Suppressor macrophage treated with lipopolysaccharide for 1 hour (primary cell): ENCODE measurements at regions not wholly inside any gene's neighbourhood (a gene's known extent, or its start where the extent isn't known, plus 50 kb on each side); places are given as distances from the start of the nearest gene placed in this dataset.

ENCODE experiments used
- DNase-seq, 3 donors: peaks; one replicate each; pipeline ENCODE4 v3.0.0-alpha.2; 2020 to 2022

DNA sequence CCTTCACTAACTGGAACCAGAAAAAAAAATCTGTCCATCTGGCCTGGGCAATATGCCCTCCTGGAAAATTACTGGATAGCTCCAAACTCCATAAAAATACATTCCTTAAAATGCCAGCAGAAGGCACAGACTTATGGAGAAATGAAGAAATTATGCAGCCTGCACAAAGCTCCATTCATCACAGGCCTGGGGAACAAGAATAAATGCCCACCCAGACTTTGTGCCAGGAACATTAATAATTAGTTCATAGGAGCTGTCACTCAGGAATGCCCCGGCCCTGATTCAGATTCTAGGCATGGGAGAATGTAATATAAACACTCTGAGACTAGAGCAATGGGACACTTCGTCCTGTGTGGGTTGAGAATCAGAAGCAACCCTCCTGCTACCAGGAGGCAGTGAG is 199.3 kb downstream of the OTOR start:
- no peak for DNase-seq

DNA sequence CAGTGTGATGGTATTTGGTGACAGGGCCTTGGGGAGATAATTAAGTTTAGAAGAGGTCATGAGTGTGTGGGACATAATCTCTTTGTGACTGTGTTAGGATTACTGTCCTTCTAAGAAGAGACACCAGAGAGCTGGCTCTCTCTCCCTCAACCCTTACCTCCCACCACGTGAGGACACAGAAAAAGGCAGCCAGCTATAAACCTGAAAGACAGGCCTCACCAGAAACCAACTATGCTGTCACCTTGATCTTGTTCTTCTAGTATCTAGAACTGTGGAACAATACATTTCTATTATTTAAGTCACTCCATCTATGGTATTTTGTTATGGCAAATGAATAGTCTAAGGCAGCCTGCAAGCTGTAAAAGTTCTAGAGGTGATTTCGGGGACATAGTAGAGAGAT is 203.7 kb downstream of the OTOR start:
- DNase-seq = no peak

DNA sequence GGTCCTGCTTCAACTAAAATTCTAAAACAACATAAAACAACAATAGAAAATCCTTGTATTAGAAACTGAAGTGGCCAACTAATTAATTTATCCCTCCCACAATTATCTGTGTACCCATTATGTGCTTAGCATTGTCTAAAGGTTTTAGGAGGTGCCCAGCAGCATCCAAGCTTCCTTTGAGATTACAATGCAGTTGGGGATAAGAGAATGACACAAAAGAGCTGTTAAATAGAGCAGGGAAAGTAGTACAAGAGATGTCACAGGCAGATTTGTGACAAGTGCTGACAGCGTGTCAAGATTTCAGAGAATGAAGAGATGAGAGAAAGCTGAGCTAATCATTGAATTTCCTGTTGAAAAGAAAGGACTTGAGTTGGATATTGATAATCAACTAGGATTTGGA is 204.8 kb downstream of the OTOR start:
- no peak for DNase-seq

DNA sequence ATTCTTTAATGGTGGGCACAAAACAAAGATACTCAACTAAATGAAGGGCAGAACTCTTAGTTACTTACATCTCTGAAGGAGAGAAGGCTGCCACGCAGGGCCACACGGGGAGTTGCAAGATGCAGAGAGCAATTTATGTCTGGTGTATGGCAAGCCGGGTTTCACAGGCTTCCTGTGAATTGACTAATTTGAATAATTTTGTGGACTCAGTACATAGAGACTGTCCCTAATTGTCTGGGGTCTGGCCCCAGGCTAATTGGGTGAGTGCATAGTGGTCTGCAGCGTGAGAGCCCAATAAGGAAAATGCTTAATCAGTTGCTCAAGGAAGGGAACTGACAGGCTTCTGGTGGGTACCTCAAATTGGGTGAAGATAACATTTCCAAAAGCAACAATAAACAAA is 205.7 kb downstream of the OTOR start:
- no peak for DNase-seq

DNA sequence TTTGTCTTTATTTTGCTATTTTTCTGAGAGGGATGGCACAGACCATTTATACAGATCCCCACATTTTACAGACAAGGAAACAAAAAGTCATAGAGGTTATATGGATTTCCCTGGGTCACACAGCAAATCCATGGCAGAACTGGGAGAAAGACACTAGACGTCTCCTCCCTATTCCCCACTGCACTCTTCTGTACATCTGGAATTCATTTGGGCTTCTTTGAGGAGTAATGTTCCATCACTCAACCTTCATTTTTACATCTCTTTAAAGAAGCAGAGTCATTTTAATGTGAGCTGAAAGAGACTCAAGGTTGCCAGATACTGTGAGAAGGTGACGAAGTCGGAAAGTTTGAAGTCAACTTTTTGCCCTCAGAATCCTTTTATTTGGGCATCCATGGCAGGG is 207.3 kb downstream of the OTOR start:
- DNase-seq = no peak

DNA sequence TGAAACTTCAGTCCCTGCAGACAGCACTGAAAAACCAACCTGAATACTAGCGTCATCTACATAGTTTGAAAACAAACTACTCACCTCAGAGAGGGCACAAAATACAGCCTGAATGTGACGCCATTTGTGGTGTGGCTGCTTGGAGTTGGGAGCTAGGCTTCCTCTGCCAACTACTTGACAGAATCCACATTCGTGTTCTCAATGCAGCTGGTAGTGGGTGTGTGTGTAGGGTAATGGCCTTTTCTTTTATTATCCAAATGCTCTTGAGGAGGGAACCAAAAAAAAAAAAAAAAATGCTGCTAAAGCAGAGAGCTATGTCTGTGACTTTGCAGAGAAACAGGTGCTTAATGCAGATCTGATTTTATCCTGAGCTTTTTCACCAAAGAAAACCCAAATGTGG is 207.8 kb downstream of the OTOR start:
- DNase-seq = no peak

DNA sequence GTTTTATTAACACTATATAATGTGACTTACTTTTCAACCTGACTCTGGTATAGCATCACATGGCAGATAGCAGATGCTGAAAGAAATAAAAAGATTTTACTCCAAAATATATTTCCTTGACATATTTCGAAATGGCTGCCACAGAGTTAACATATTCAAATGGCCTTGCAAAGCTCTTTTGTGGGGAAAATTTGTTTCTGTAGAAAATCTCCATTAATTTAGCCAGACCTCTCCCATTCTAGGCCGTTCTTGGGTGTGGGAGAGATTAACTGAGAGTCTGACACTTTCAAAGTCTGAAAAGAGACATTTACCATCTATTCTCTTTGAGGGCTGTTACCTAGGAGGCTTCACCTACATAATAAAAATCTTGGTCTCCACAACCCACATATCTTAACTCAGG is 217.2 kb downstream of the OTOR start:
- DNase-seq = no peak

DNA sequence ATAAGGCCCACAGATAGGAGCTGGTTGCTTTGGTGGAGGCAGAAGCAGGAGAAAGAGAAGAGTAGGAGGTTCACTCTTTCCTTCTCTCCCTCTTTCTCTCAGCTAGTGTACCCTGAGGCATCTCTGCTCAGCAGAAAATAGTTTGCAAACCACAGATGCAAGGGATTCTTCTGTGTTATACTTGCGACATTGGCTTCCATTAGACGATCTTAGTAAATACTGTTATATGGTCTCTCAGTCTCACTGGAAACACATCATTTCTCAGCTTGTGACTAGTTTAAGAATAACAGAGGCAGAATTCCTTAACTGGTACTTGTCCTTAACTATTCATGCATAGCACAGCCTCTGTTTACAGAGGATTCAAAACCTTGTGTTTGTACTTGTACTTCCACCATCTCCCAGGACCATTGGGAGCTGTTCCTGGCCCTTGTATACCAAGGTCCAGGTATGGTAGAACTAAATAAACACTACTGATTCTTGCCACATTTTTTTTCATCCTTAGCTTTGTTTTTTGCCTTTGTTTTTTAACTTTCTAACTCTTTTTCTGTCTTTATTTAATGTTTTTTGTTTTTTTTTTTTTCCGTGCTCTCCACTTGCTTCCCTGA is 218.2 kb downstream of the OTOR start:
- DNase-seq = no peak

DNA sequence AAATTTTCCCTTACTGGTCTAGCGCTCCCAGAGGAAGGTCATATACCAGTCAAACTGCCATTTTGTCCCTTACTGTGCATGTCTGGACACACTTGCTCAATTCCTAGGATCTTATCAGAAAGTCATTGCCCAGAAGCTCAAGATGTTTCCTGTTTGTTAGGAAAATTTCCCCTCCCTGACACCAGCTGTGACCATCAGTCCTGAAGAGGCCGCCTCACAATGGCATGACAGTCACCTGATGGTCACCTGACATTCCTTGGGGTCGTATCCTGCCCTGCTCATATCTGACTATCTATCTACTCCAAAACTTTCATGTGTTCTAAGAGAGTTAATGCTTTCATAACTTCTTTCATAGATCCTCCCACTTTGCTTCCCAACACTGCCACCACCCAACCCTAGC is 219.9 kb downstream of the OTOR start:
- no peak for DNase-seq

DNA sequence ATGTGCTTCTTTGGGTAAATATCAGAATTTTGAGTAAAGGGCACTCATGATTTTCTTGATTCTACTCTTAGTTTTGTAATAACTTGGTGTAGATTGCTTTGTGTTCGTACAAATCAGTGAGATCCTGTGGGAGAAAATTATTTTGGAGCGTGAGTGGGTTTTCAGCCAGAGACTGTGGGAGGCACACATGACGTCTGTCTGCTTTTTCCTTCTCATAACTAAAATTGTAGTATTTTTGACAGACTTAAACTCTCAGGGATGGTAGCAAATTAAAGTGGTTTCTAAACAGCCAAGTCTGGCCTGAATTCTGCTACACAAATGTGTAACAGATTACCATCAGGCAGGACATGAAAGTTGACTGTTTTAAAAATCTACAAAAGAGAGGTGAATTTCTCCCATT is 222.6 kb downstream of the OTOR start:
- no peak for DNase-seq

DNA sequence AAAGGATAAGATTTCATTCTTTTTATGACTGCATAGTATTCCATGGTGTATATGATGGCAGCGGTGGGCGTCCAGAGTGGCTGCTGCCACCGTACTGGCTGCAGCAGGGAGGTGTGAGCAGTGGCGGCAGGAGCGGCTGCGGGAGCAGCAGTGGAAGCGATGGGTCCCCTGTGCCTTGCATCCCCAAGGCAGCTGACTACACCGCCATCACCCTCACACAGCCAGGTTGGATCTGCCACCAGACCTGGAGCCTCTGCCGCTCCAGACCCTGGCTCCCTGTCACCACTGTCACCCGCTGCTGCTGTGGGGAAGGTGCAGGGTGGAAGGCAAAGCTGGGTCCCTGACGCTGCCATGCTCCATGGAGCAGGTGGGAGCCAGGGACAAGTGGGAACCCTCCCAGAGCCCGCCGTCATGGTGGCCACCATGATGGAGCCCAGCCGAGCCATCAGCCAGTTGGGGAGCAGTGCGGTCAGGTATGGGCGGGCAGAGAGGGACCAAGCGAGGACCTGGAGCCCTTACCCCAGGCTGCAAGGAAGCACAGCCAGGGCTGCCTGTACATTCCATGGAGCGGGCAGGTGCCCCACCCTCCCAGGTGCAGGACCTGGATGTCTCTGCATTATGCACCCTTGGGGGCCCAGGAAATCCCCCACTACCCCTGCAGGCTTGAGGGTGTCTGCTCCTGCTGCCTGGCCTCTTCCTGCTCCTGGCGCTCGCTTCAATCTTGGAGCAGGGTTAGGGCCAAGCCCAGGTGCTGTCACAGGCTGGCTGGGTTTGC is 226.1 kb downstream of the OTOR start:
- no peak for DNase-seq

DNA sequence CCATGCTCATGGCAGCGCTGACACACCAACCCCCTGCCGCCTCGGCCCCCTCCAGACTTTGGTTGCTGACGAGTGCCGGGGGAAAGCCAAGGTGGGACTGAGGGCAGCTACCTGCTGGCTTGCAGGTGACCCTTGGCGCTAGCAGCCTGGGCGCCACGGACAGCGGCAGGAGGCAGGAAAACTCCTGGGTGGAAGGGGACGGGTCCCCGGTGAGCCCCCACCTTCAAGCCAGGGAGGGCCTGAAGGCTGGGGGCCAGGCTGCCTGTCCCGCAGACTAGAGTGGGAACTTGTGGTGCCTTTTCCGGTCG is 226.7 kb downstream of the OTOR start:
- no peak for DNase-seq

DNA sequence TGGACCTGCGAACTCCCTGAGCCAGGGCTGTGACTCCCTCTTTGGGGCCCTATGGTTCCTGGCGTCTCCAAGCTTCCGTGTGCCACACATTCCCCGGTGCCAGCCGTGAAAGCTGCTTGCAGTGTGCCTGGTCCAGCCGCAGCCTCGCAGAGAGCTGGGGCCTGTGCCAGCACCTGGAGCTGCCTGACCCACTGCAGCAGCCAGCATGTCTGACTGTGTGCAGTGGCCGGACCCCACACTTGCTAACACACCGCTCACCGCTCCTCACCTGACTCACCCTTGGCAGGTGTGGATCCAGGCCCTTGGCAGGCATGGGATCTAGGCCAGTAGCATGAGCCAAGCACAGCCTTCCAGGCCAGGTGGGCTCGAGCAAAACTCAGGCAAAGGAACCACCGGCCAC is 227.5 kb downstream of the OTOR start:
- no peak for DNase-seq

DNA sequence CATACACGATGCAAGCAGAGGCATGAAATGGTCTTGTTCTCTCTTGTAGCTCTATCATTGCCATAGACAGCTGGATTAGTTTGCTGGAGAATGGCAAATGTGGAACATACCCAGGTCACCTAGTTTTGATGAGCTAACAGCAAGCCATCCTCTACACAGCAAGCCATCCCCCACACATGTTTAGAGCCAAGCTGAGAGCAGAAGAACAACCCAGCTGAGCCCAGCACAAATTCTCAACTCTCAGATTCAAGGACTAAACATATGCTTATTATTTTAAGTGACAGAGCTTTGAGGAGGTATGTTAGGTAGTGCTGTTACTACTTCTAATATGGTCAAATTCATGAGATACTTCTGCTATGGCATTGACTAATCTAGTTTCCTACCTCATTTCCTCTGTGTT is 230.3 kb downstream of the OTOR start:
- no peak for DNase-seq

DNA sequence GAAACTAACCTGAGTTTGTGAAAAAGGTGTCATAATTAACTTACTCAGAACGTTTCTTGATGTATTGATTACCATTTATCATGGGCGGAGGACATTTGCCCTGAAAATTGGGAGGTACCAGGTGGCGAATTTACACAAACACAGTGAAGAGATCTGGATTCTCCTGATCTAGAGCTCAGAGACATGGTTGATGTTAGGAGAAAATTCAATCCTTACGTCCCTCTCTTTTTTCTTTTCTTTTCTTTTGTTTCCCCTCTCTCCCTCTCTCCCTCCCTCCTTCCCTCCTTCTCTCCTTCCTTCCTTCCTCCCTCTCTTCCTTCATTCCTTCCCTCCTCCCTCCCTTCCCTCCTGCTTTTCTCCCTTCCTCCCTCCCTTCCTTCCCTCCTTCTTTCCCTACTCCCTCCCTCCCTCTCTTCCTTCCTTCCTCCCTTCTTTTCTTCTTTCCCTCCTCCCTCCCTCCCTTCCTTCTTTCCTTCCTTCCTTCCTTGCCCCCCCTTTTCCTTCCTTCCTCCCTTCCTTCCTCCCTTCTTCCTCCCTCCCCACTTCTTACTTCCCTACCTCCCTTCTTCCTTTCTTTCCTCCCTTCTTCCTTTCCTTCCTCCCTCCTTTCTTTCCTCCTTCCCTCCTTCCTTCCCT is 234.1 kb downstream of the OTOR start:
- no peak for DNase-seq

DNA sequence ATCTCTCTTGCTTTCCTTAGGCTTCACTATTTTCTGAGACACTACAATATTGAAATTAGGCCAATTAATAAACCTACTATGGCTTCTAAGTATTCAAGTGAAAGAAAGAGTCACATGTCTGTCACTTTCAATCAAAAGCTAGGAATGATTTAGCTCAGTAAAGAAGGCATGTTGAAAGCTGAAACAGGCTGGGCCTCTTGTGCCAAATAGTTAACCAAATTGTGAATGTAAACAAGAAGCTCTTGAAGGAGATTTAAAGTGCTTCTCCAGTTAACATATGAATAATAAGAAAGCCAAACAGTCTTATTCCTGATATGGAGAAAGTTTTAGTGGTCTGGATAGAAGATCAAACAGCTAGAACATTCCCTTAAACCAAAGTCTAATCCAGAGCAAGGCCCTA is 236.3 kb downstream of the OTOR start:
- DNase-seq = no peak

DNA sequence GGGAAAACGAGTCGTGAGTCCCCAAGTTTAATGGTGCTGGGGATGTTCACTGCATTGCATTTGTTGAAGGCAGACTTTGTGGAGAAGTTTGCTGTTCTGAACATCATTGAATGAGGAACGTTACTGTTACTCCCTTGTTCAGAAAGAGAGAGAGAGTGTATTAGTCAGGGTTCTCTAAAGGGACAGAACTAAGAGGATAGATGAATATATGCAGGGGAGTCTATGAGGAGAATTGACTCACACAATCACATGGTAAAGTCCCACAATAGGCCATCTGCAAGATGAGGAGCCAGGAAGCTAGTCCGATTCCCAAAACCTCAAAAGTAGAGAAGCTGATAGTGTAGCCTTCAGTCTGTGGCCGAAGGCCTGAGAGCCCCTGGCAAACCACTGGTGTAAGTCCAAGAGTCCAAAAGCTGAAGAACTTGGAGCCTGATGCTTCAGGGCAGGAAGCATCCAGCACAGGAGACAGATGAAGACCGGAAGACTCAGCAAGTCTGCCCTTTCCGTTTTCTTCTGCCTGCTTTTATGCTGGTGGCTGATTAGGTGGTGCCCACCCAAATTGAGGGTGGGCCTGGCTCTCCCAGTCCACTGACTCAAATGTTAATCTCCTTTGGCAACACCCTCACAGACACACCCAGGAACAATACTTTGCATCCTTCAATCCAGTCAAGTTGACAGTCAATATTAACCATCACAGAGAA is 223.5 kb upstream of the PCSK2 start:
- no peak for DNase-seq

DNA sequence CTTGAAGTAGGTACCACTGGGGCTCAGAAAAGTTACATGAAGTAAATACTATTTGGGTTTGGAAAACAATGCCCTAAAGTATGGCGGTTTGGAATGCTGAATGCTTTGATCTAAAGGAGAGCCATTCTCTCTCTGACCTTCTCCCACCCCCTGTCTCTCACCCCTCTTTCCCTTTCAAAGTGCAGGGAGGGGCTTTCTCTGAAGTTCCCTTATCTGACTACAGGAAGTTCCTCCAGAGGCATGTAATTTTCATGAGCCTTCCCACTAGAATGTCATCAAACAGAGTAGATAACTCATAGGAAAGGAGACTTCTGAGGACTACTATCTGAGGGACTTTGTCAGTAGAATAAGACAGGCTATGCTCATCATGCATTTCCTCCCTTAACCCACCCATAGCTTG is 216.7 kb upstream of the PCSK2 start:
- no peak for DNase-seq

DNA sequence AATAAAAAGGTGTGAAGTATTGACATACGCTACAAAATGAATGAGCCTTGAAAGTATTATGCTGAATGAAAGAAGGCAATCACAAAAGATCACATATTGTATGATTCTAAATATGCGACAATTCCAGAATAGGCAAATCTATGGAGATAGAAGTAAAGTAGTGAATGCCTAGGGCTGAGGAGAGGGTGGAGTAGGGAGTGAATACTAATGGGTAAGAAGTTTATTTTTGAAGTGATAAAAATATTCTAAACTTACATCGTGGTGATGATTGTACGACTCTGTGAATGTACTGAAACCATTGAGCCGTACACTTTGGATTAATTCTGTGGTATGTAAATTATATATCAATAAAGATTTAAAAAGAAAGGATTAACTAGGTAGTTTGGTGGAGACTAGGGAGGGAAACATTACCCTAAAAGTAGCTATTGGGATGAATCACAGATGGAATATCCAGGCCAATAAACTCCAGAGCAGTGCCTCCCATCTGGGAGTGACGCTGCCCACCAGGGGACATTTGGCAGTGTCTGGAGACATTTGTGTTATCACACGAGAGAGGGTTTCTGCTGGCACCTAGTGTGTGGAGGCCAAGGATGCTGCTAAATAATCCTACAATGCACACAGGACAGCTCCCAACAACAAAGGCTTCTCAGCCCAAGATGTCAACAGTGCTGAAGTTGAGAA is 214.2 kb upstream of the PCSK2 start:
- DNase-seq = no peak

DNA sequence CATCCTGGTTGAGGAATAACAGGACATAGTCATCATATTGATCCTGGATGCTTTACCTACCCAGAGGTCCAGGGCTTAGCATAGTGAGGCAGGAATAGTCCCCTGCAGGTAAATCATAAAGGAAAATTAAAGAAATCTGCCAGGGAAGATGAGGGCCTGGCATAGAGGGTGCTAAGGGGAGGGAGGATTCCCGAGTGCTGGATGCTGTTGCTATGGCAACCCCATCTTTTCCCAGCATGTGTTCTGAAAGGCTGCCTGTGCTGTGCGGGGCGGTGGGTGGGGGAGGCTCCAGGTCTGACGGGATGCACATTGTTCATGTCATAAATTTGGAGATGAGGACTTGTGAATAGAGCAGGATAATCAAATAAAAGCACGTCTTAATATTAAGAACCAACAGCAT is 212.6 kb upstream of the PCSK2 start:
- no peak for DNase-seq

DNA sequence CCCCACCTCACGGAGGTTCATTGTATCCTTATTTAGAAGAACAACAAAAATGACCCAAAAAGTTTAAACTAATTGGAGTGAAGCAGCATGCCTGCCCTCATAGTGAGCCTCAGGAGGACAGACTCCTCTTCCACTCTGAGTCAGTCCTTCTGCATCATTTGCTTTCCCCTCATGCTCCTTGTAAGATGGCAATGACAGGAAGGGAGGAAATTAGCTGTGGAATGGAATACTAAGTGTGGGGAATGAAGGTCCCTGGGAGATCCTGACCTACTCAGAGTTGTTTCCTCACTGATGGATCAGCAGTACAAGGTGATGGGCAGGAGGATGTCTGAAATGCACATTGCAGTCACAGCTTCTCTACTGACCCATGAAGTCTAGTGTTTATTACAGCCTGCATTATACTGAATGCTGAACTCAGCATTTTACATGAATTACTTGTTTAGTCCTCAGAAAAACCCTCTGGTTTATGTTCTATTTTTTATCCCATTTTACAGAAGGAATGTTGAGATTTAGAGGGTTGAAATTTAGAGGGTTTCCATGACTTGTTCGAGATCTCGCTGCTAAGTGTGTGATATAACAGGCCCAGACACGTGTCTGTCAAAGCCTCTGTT is 212.0 kb upstream of the PCSK2 start:
- DNase-seq = no peak

DNA sequence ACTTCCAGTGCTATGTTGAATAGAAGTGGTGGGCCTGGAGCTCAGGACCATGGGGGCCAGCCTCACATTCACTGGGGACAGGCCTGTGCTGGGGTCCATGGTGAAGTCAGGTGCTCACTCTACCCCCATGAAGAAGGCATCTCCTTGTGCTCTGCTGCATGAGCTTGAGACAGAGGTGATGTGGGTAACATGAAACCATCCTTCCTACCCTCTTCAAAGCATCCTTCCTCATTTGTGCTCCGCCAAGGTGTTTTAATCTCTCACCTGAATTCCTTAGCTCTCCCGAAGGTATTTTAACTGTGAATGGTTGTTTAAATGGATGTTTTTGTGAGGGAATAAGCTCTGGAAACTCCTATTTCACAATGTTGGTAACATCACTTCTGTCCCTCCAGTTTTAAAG is 209.6 kb upstream of the PCSK2 start:
- no peak for DNase-seq

DNA sequence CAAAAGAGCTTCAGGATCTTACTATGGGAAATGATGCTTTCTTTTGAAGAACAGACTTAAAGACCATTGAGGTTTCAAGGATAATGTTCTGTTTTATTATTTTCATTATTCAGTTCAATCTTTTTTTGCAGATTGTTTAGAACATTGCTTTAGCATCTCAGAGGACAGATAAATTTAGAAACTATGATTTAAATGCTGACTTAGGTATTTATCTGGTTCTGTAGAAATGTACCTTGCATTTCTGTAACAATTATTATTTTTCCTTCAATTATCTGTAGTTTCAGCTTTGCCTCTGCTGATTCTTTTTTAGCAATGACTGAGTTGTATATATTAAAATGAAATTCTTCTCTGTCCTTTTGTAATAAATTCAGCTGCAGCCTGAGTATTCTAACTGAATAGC is 205.4 kb upstream of the PCSK2 start:
- DNase-seq = no peak
